GM12875 (cell line): ENCODE measurements at regions not wholly inside any gene's neighbourhood (a gene's known extent, or its start where the extent isn't known, plus 50 kb on each side); places are given as distances from the start of the nearest gene placed in this dataset.
"Not testable (repeated sequence)": the region's sequence is repeated elsewhere in the genome, so short reads cannot be mapped to it uniquely, and the experiment has no call there.

Experiments
- H3K4me3 ChIP-seq: one replicate; pipeline ENCODE4 v1.5.1; 2011; ENCODE audit warnings: low read depth, low read length, control low read depth
- TF ChIP-seq, protein P1 (sequence below): IDR thresholded peaks from 2 replicates; pipeline ENCODE4 v1.5.1; 2011; ENCODE audit warnings: low read depth, mild to moderate bottlenecking, control low read depth, inconsistent platforms, low read length, moderate library complexity, borderline replicate concordance; ENCODE audit not compliant: insufficient read depth

- TF ChIP-seq, protein P1, sequence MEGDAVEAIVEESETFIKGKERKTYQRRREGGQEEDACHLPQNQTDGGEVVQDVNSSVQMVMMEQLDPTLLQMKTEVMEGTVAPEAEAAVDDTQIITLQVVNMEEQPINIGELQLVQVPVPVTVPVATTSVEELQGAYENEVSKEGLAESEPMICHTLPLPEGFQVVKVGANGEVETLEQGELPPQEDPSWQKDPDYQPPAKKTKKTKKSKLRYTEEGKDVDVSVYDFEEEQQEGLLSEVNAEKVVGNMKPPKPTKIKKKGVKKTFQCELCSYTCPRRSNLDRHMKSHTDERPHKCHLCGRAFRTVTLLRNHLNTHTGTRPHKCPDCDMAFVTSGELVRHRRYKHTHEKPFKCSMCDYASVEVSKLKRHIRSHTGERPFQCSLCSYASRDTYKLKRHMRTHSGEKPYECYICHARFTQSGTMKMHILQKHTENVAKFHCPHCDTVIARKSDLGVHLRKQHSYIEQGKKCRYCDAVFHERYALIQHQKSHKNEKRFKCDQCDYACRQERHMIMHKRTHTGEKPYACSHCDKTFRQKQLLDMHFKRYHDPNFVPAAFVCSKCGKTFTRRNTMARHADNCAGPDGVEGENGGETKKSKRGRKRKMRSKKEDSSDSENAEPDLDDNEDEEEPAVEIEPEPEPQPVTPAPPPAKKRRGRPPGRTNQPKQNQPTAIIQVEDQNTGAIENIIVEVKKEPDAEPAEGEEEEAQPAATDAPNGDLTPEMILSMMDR, result no peak
- no peak overlapping the region for H3K4me3 ChIP-seq
Observed at GRCh38 chr5:125661584-125661983, 761.6 kb upstream of the GRAMD2B start.

GRCh38 chr5:125668884-125669283 is 754.3 kb upstream of the GRAMD2B start:
- no peak overlapping the region for H3K4me3 ChIP-seq
- TF ChIP-seq, protein P1, result no peak

DNA sequence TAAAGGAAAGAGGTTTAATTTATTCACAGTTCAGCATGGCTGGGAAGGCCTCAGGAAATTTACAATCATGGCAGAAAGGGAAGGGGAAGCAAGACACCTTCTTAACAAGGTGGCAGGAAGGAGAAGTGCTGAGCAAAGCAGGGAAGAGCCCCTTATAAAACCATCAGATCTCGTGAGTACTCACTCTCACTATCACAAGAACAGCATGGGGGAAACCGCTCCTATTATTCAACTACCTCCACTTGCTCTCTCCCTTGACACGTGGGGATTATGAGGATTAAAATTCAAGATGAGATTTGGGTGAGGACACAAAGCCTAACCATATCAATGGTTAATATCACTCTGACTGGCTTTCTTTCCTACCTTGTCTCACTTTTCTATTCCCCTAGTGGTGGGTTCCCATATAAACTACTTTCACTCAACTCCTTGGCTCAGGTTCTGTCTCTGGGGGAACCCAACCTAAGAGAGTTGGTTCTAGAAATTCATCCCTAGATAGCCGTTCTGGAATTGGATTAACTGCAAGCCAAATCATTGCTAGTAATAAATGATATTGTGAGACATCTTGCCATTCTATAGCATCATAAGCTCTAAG is 749.8 kb upstream of the GRAMD2B start:
- TF ChIP-seq, protein P1, result no peak
- no peak overlapping the region for H3K4me3 ChIP-seq

GRCh38 chr5:125679522-125679921 is 743.7 kb upstream of the GRAMD2B start:
- TF ChIP-seq, protein P1, result no peak

DNA sequence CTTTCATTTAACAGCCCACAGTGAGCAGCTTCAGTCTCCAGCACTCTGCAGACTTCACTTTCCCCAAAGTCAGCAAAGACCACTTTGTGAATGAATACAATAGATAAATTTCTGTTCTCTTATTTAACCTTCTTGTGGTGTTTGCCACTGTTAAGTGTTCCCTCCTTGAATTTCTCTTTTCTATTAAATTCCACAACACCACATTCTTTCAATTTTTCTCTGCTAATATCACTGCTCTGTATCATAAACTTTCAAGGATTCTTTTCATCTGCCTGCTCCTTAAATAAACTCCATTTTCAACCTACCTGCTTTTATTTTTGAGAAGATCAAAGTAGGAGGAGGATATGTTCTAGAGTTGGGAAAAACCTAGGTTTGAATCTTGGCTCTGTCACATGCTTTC is 739.5 kb upstream of the GRAMD2B start:
- H3K4me3 ChIP-seq, result no peak overlapping the region
- TF ChIP-seq, protein P1, result no peak

More at GRCh38 chr5:125679522-125679921, 743.7 kb upstream of the GRAMD2B start:
- no peak overlapping the region for H3K4me3 ChIP-seq

- TF ChIP-seq, protein P1, result no peak
- no peak overlapping the region for H3K4me3 ChIP-seq
Observed at GRCh38 chr5:125685771-125686170, 737.4 kb upstream of the GRAMD2B start.

DNA sequence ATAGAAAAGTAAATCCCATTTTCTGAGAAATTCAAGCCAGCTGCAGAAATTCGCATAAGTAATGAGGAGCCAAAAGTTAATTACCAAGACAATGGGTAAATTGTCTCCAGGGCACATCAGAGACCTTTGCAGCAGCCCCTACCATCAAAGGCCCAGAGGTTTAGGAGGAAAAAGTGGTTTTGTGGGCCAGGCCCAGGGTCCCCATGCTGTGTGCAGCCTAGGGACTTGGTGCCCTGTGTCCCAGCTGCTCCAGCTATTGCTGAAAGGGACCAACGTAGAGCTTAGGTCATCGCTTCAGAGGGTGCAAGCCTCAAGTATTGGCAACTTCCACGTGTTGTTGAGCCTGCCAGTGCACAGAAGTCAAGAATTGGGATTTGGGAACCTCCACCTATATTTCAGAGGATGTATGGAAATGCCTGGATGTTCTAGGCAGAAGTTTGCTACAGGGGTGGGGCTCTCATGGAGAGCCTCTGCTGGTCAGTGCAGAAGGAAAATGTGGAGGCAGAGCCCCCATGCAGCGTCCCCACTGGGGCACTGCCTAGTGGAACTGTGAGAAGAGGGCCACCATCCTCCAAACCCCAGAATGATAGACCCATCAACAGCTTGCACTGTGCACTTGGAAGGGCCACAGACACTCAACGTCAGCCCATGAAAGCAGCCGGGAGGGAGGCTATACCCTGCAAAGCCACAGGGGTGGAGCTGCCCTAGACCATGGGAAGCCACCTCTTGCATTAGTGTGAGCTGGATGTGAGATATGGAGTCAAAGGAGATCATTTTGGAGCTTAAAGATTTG is 731.3 kb upstream of the GRAMD2B start:
- not testable (repeated sequence) for H3K4me3 ChIP-seq
